ENCODE measurements at regions not wholly inside any gene's neighbourhood (a gene's known extent, or its start where the extent isn't known, plus 50 kb on each side); places are given as distances from the start of the nearest gene placed in this dataset.
"Not testable (repeated sequence)": the region's sequence is repeated elsewhere in the genome, so short reads cannot be mapped to it uniquely, and the experiment has no call there.

- not testable (repeated sequence) for DNase-seq
Measured at GRCh38 chr9:95391271-95391670, 73.8 kb upstream of the FANCC start.

- DNase-seq, result no peak
Measured at GRCh38 chr9:95389373-95389772, 71.9 kb upstream of the FANCC start.

DNA sequence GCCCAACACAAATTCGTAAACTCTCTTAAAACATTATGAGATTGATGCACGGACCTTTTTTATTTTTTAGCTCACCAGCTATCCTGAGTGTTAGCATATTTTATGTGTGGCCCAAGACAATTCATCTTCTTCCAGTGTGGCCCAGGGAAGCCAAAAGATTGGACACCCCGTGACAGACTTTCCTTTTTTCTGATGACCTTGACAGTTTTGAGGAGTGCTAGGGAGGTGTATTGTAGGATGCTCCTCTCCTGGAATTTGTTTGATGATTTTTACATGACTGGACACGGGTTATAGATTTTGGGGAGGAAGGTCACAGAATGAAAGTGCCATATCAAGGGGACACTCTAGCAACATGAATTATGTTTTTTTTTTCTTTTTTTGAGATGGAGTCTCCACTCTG, 69.3 kb upstream of the FANCC start:
- DNase-seq, result no peak

- no peak for DNase-seq
Measured at GRCh38 chr9:95385521-95385920, 68.0 kb upstream of the FANCC start.

DNA sequence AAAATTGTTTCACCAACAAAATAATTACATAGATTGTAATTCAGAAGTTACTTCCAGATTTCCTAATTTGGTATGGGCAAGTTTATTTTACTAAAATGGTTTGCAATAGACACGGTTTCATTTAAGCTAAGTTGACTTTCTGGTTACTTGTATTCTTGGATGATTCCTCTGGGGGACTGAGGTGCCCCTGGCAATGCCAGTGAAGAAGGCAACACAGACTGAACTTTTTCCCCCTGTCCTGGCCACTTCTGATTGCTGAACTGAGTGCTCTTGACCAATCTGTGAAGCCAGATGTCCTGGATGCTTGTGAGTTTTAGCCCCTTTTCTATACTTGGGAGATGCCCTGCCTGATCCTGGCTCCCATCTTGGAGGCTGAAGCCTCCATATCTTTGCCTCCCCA, 66.3 kb upstream of the FANCC start:
- DNase-seq, result no peak

GRCh38 chr9:95383185-95383676, 65.7 kb upstream of the FANCC start:
- no peak for DNase-seq

- no peak for DNase-seq
Measured at GRCh38 chr9:95382433-95382832, 64.9 kb upstream of the FANCC start.

GRCh38 chr9:95381221-95381620, 63.7 kb upstream of the FANCC start:
- no peak for DNase-seq

DNA sequence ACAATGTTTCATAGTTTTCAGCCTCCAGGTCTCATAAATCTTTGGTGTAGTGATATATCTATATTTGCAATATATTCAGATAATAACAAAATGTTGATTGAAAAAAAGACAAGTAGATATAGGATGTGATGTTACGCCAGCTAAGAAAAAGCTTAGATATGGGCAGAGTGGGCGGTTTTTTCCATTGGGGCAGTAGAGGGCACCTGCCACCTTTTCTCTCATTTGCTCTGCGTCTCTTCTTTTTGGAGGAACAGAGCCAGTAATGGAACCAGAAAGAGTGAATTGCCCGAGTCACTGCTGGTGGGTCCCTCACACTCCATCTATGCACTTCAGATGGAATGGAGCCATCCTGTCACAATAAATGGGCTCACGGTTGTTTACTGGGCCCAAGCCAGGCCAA, 62.1 kb upstream of the FANCC start:
- no peak for DNase-seq

DNA sequence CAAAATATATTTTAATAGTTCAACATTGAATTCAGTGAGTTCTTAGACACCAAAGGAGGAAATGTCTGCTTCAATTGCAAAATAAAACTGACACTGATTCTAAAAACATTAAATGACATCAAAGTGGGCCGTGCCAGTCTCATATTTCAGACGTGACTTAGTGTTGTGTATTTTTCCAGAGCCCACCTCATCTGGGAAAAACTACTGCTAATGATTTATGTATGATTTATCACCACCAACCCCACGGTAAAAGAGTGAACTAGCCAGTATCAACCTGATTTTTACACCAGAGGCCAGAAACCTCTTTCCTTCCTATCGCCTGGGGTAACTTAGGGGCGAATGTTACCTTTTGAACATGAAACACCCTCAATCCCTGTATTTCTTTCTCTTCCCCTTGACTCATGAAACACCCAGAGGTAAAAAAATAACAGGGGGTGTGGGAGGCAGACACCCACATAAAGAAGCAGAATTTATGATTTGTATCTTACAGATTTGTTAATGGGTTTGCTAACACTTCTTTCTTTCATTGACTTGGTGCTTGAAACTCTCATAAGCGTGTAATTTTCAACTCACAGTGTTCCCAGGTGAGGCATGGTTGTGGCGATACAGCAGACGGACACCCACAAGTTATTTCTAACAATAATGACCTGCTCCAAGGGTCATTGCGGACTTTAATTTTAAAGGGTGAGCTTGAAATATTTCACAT, 56.4 kb upstream of the FANCC start:
- DNase-seq, result no peak

DNA sequence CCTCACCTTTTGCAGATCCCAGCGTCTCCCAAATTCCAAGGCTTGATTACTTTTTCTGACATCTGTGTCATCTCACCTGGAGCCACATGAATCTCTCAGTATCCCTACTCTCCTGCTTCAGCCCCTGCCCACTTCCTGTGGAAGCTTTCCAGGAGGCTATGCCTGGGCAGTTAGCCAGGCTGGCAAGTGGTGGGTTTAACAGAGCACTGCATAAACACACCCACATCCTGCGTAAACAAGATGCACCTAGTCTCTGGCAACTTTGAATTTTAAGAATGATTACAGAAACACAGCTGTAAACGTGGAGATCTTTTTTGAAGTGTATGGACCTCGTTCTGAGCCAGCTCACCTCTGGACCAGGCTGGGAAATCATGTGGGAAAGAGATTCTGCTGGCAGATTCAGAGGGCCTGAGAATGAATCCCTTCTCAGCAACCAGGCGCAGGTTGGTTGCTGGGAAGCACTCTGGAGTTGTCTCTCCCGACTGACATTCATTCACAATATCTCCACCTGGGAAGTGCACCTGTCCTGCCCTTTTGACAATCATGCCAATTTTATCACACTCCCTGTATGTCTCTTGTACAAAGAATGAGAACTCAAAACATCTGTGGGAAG, 55.7 kb upstream of the FANCC start:
- peak; percentile 58 to 83 for DNase-seq

GRCh38 chr9:95370064-95370463, 52.6 kb upstream of the FANCC start:
- DNase-seq, result no peak

DNA sequence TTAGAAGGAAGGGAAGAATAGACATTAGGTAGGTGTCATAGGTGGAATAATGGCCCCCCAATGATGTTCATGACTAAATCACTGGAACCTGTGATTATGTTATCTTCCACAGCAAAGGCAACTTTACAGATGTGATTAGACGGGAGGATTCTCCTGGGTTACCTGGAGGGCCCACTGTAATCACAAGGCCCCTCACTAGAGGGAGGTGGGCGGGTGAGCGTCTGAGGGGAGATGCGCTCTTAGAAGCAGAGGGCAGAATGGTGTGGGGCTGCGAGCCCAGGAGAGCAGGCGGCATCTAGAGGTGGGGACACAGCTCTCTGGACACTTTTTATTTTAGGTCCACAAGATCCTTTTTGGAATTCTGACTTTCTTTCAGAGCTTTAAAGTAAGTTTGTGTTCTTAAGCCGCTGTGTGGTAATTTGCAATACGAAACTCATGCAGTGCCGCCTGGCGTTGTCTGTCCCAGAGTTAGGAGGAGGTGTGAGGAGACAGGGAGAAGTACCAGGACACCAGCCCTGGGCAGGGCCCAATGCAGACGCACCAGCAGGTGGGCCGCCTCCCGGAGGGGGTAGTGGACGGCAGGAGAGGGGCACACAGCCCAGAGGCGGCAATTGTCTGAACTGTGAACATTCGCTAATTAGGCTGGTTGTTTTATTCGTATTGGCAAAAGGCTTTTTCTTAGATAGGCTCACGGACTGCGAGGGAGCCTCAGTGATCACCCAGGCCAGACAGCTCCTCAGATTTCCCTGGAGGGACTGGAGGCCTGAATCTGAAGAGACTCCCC, 51.1 kb upstream of the FANCC start:
- DNase-seq, result no peak

Data from NCI-H2081 (cell line).